CD1c-positive myeloid dendritic cell (primary cell): ENCODE measurements at regions not wholly inside any gene's neighbourhood (a gene's known extent, or its start where the extent isn't known, plus 50 kb on each side); places are given as distances from the start of the nearest gene placed in this dataset.

Source experiments
- DNase-seq: peaks from one replicate; pipeline ENCODE4 v3.0.0-alpha.2; 2016; ENCODE audit errors: extremely low spot score

- no peak for DNase-seq
These were observed 169.1 kb upstream of the AVPR1A start for GRCh38 chr12:63319936-63320633.

GRCh38 chr12:63319386-63319785, 168.4 kb upstream of the AVPR1A start:
- no peak for DNase-seq

- no peak for DNase-seq
These were observed 167.9 kb upstream of the AVPR1A start for GRCh38 chr12:63318933-63319332.

- no peak for DNase-seq
These were observed 167.3 kb upstream of the AVPR1A start for GRCh38 chr12:63318313-63318712.

- DNase-seq: no peak
These were observed 166.9 kb upstream of the AVPR1A start for GRCh38 chr12:63317880-63318279.

GRCh38 chr12:63317286-63317846, 166.4 kb upstream of the AVPR1A start:
- DNase-seq: no peak

GRCh38 chr12:63313139-63313538, 162.1 kb upstream of the AVPR1A start:
- DNase-seq: no peak

GRCh38 chr12:63308671-63309070, 157.7 kb upstream of the AVPR1A start:
- no peak for DNase-seq

GRCh38 chr12:63307849-63308248, 156.8 kb upstream of the AVPR1A start:
- DNase-seq: no peak

GRCh38 chr12:63305901-63306875, 155.2 kb upstream of the AVPR1A start:
- DNase-seq: no peak

GRCh38 chr12:63304887-63305316, 153.9 kb upstream of the AVPR1A start:
- DNase-seq: no peak

GRCh38 chr12:63302941-63303536, 152.0 kb upstream of the AVPR1A start:
- DNase-seq: no peak

- DNase-seq: no peak
These were observed 151.4 kb upstream of the AVPR1A start for GRCh38 chr12:63302269-63302940.

GRCh38 chr12:63301311-63301710, 150.3 kb upstream of the AVPR1A start:
- no peak for DNase-seq

GRCh38 chr12:63298386-63298930, 147.5 kb upstream of the AVPR1A start:
- DNase-seq: no peak

- DNase-seq: no peak
These were observed 143.3 kb upstream of the AVPR1A start for GRCh38 chr12:63294327-63294632.

- DNase-seq: no peak
These were observed 141.6 kb upstream of the AVPR1A start for GRCh38 chr12:63292471-63293221.

- peak; percentile 17 for DNase-seq
These were observed 125.8 kb upstream of the AVPR1A start for GRCh38 chr12:63276537-63277365.

GRCh38 chr12:63266988-63267387, 116.0 kb upstream of the AVPR1A start:
- no peak for DNase-seq

- DNase-seq: no peak
These were observed 113.6 kb upstream of the AVPR1A start for GRCh38 chr12:63264629-63265028.
